ENCODE measurements at regions not wholly inside any gene's neighbourhood (a gene's known extent, or its start where the extent isn't known, plus 50 kb on each side); places are given as distances from the start of the nearest gene placed in this dataset.

DNA sequence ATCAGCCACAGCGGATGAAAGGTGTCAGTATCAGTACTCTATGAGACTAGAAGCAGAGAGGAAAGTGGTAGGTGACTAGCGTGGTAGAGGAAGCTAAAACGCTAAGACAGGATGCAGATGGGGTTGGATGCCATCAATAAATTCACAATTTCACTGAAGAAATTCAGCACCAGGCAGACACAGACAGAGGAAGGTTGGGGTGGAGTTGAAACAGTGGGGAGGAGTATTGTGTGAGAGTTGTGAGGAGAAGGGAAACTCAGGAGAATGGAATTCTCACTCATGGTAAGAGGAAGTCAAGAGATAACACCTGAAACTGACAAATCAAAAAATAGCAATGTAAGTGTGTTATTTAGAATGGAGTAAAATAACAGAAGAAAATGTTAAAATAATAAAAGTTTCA lies 208.5 kb upstream of the DAB1 start:
- no peak for TF ChIP-seq POLR2AphosphoS5 (IDR thresholded peaks at IDR 0.05)
- TF ChIP-seq, protein P1, sequence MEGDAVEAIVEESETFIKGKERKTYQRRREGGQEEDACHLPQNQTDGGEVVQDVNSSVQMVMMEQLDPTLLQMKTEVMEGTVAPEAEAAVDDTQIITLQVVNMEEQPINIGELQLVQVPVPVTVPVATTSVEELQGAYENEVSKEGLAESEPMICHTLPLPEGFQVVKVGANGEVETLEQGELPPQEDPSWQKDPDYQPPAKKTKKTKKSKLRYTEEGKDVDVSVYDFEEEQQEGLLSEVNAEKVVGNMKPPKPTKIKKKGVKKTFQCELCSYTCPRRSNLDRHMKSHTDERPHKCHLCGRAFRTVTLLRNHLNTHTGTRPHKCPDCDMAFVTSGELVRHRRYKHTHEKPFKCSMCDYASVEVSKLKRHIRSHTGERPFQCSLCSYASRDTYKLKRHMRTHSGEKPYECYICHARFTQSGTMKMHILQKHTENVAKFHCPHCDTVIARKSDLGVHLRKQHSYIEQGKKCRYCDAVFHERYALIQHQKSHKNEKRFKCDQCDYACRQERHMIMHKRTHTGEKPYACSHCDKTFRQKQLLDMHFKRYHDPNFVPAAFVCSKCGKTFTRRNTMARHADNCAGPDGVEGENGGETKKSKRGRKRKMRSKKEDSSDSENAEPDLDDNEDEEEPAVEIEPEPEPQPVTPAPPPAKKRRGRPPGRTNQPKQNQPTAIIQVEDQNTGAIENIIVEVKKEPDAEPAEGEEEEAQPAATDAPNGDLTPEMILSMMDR (IDR thresholded peaks at IDR 0.05): no peak
